VCaP (cell line): ENCODE measurements at regions not wholly inside any gene's neighbourhood (a gene's known extent, or its start where the extent isn't known, plus 50 kb on each side); places are given as distances from the start of the nearest gene placed in this dataset.
"Not testable (repeated sequence)": the region's sequence is repeated elsewhere in the genome, so short reads cannot be mapped to it uniquely, and the experiment has no call there.

Experiments used
- H3K27ac ChIP-seq: fragments of 450-650 bp; 2 replicates; pipeline ENCODE4 v1.5.1; 2017
- TF ChIP-seq, protein P1 (sequence below): fragments of 450-650 bp; conservative IDR thresholded peaks from 2 replicates; pipeline ENCODE4 v1.5.1; 2017; ENCODE audit warnings: mild to moderate bottlenecking, moderate library complexity

- TF ChIP-seq, protein P1, sequence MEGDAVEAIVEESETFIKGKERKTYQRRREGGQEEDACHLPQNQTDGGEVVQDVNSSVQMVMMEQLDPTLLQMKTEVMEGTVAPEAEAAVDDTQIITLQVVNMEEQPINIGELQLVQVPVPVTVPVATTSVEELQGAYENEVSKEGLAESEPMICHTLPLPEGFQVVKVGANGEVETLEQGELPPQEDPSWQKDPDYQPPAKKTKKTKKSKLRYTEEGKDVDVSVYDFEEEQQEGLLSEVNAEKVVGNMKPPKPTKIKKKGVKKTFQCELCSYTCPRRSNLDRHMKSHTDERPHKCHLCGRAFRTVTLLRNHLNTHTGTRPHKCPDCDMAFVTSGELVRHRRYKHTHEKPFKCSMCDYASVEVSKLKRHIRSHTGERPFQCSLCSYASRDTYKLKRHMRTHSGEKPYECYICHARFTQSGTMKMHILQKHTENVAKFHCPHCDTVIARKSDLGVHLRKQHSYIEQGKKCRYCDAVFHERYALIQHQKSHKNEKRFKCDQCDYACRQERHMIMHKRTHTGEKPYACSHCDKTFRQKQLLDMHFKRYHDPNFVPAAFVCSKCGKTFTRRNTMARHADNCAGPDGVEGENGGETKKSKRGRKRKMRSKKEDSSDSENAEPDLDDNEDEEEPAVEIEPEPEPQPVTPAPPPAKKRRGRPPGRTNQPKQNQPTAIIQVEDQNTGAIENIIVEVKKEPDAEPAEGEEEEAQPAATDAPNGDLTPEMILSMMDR: no peak
- H3K27ac ChIP-seq: no peak overlapping the region
Observed at GRCh38 chr2:239721991-239722759, 303.0 kb downstream of the NDUFA10 start.

DNA sequence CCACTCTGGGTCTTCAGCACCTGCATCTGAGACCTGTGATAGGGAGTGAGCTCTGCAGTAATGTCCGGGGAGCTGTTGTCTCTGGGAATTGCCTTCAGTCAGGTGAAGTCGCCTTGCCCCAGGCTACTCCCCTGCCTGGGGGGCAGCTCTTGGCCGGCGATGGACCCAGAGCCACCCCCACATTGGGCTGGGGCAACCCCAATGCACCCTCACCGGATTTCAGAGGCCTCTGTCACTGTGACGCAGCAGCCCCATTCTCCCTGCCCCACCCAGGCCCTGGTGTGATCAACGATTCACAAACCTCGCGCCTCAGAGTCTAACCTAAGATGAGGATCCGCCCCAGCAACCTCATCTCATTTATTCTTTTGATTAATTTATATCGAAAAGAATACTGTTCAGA lies 303.6 kb downstream of the NDUFA10 start:
- TF ChIP-seq, protein P1: no peak

GRCh38 chr2:239720361-239721360 lies 304.5 kb downstream of the NDUFA10 start:
- no peak overlapping the region for H3K27ac ChIP-seq
- TF ChIP-seq, protein P1: no peak

More for the DNA sequence above, 303.6 kb downstream of the NDUFA10 start:
- no peak overlapping the region for H3K27ac ChIP-seq

DNA sequence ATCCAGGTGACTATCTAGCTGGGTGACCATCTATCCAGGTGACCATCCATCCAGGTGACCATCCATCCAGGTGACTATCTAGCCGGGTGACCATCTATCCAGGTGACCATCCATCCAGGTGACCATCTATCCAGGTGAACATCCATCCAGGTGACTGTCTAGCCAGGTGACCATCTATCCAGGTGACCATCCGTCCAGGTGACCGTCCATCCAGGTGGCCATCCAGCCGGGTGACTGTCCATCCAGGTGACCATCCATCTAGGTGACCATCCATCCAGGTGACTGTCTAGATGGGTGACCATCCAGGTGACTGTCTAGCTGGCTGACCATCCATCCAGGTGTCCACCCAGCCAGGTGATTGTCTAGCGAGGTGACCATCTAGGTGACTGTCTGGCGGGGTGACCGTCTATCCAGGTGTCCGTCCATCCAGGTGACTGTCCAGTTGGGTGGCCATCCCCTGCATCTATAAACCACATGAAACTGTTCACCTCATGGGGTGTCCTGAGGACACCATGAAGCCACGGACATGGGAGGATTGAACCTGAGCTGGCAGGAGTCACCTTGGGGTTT lies 305.3 kb downstream of the NDUFA10 start:
- no peak overlapping the region for H3K27ac ChIP-seq
- TF ChIP-seq, protein P1: no peak

DNA sequence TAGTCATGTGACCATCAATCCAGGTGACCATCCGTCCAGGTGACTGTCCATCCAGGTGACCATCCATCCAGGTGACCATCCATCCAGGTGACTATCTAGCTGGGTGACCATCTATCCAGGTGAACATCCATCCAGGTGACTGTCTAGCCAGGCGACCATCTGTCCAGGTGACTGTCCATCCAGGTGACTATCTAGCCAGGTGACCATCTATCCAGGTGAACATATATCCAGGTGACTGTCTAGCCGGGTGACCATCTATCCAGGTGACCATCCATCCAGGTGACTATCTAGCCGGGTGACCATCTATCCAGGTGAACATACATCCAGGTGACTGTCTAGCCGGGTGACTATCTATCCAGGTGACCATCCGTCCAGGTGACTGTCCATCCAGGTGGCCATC lies 306.2 kb downstream of the NDUFA10 start:
- H3K27ac ChIP-seq: not testable (repeated sequence)

GRCh38 chr2:239717706-239718105 lies 307.4 kb downstream of the NDUFA10 start:
- TF ChIP-seq, protein P1: no peak

DNA sequence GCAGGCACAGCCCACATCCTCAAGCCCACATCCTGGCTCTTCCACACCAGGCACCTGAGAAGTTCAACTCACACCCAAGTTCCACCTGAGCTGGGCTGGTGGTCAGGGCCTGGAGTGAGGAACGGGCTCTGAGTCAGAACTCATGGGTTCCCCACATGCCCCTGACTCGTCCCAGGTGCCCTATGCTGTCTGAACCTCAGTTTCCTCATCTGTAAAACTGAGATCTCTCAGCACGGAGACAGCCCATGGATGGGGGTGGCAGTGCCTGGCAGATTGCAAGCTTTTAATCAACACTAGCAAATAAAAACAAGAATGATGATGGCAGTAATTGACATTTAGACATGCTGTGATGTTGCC lies 307.8 kb downstream of the NDUFA10 start:
- H3K27ac ChIP-seq: no peak overlapping the region
- TF ChIP-seq, protein P1: no peak

More at GRCh38 chr2:239717706-239718105, 307.4 kb downstream of the NDUFA10 start:
- H3K27ac ChIP-seq: no peak overlapping the region
